CD4-positive, alpha-beta T cell (primary cell): ENCODE measurements at regions not wholly inside any gene's neighbourhood (a gene's known extent, or its start where the extent isn't known, plus 50 kb on each side); places are given as distances from the start of the nearest gene placed in this dataset.

ENCODE experiments used
- ATAC-seq: fragments of 200-7000 bp; cut with Tn5 transposase; one replicate; pipeline ENCODE4 v1.10.0; 2022; ENCODE audit warnings: mild to moderate bottlenecking; ENCODE audit not compliant: poor library complexity
- CTCF ChIA-PET: fragments of 350-600 bp; sonication (Branson Sonifier 250); formaldehyde crosslinking; loops from one replicate; lab custom pipeline; 2021; ENCODE audit warnings: antibody characterized with exemption, inconsistent platforms; lab: Charles Lee
- POLR2A ChIA-PET: fragments of 350-600 bp; sonication (Branson Sonifier 250); formaldehyde crosslinking; loops from one replicate; lab custom pipeline; 2021; ENCODE audit warnings: antibody characterized with exemption, inconsistent platforms; lab: Charles Lee
- DNase-seq, 14 experiments: peaks; one replicate each; pipeline ENCODE4 v3.0.0-alpha.2; 2013 to 2020; ENCODE audit warnings: mixed read lengths in 2 of 14
- H3K27ac ChIP-seq, 2 donors: one replicate each; pipeline versions ENCODE4 v1.5.1 to v1.7.0; 2013; ENCODE audit warnings: low read length in 2 of 2, low read depth in 1 of 2, mild to moderate bottlenecking in 1 of 2
- H3K27me3 ChIP-seq, 2 experiments: 1 replicate in 1 of 2; 2 replicates in 1 of 2; pipeline versions ENCODE4 v1.6.1 to v1.7.0; 2013; ENCODE audit warnings: low read length in 2 of 2, control low read depth in 1 of 2, mild to moderate bottlenecking in 1 of 2, moderate library complexity in 1 of 2; ENCODE audit not compliant: insufficient read depth in 2 of 2, control insufficient read depth in 1 of 2
- H3K36me3 ChIP-seq: one replicate; pipeline ENCODE4 v1.6.1; 2013; ENCODE audit warnings: low read length, control low read depth; ENCODE audit not compliant: insufficient read depth
- H3K4me1 ChIP-seq: one replicate; pipeline ENCODE4 v1.6.1; 2013; ENCODE audit warnings: low read length, control low read depth; ENCODE audit not compliant: insufficient read depth
- H3K4me3 ChIP-seq: one replicate; pipeline ENCODE4 v1.5.1; 2013; ENCODE audit warnings: mild to moderate bottlenecking, low read length, moderate library complexity
- H3K9me3 ChIP-seq, 2 experiments: 1 replicate in 1 of 2; 2 replicates in 1 of 2; pipeline versions ENCODE4 v1.6.1 to v1.7.0; 2013; ENCODE audit warnings: low read length in 2 of 2, mild to moderate bottlenecking in 2 of 2, control low read depth in 1 of 2, moderate library complexity in 1 of 2; ENCODE audit not compliant: control insufficient read depth in 1 of 2, insufficient read depth in 1 of 2
- H3K27ac Mint-ChIP-seq: one replicate; pipeline ENCODE4 v1.8.0; 2020; ENCODE audit warnings: mixed read lengths
- H3K27me3 Mint-ChIP-seq: one replicate; pipeline ENCODE4 v1.8.0; 2021; ENCODE audit warnings: mixed read lengths
- H3K36me3 Mint-ChIP-seq: one replicate; pipeline ENCODE4 v1.8.0; 2021; ENCODE audit warnings: low read depth, mixed read lengths
- H3K4me1 Mint-ChIP-seq: one replicate; pipeline ENCODE4 v1.8.0; 2021; ENCODE audit warnings: low read depth, mixed read lengths
- H3K4me3 Mint-ChIP-seq: one replicate; pipeline ENCODE4 v1.8.0; 2020; ENCODE audit warnings: mild to moderate bottlenecking, mixed read lengths
- H3K9me3 Mint-ChIP-seq: one replicate; pipeline ENCODE4 v1.8.0; 2020; ENCODE audit warnings: mixed read lengths
- CTCF ChIP-seq: fragments of 200-600 bp; IDR thresholded peaks from one replicate; pipeline ENCODE4 v1.8.0; 2022; ENCODE audit warnings: antibody characterized with exemption, mild to moderate bottlenecking
- intact Hi-C, 2 experiments: fragments of 100-400 bp; cut with DNase I in 1 of 2; cut with micrococcal nuclease in 1 of 2; formaldehyde crosslinking; loops; one replicate each; pipeline versions ENCODE4 v1.15.1 to v1.9.0; 2023 to 2025; cut with DNase I, micrococcal nuclease

- DNase-seq (no peak), ATAC-seq (no peak)
- H3K4me3 Mint-ChIP-seq, result no peak overlapping the region
- Histone ChIP-seq H3K27ac (peak overlapping the region in 1 of 2 donors; percentile 29), H3K4me1 (peaks cover 56% of the 10 kb centered on the region), H3K27me3 (no peaks in the 10 kb centered on the region), H3K4me3 (no peak overlapping the region), H3K36me3 (no peaks in the 10 kb centered on the region), H3K9me3 (no peaks in the 10 kb centered on the region)
- TF ChIP-seq CTCF, result no peak
- ChIA-PET POLR2A (no interaction called here), CTCF (no interaction called here)
- no peak overlapping the region for H3K27ac Mint-ChIP-seq
- no peaks in the 10 kb centered on the region for H3K36me3 Mint-ChIP-seq
- intact Hi-C loops, result no loop called here
- H3K4me1 Mint-ChIP-seq, result peaks cover 45% of the 10 kb centered on the region
- H3K9me3 Mint-ChIP-seq, result no peaks in the 10 kb centered on the region
- no peaks in the 10 kb centered on the region for H3K27me3 Mint-ChIP-seq
Observed at GRCh38 chr17:36672403-36672918, 71.1 kb downstream of the MRM1 start.

- H3K27ac ChIP-seq, result peak overlapping the region in 1 of 2 donors; percentile 29
- no peak overlapping the region for H3K4me3 ChIP-seq
- H3K4me1 ChIP-seq, result peaks cover 56% of the 10 kb centered on the region
- peaks cover 45% of the 10 kb centered on the region for H3K4me1 Mint-ChIP-seq
- no peaks in the 10 kb centered on the region for H3K9me3 ChIP-seq
- ChIA-PET POLR2A (no interaction called here), CTCF (no interaction called here)
- no peaks in the 10 kb centered on the region for H3K36me3 Mint-ChIP-seq
- no peak for ATAC-seq
- no peaks in the 10 kb centered on the region for H3K27me3 Mint-ChIP-seq
- H3K9me3 Mint-ChIP-seq, result no peaks in the 10 kb centered on the region
- no peak for TF ChIP-seq CTCF
- no peak overlapping the region for H3K4me3 Mint-ChIP-seq
- intact Hi-C loops, result no loop called here
- H3K36me3 ChIP-seq, result no peaks in the 10 kb centered on the region
- H3K27me3 ChIP-seq, result no peaks in the 10 kb centered on the region
- no peak for DNase-seq
- H3K27ac Mint-ChIP-seq, result peak overlapping the region; percentile 85
Observed at GRCh38 chr17:36673068-36673467, 71.7 kb downstream of the MRM1 start.

- peaks cover 56% of the 10 kb centered on the region for H3K4me1 ChIP-seq
- H3K4me3 ChIP-seq, result peak overlapping the region; percentile 20
- Mint-ChIP-seq H3K9me3 (no peaks in the 10 kb centered on the region), H3K27ac (peak overlapping the region; percentile 85), H3K4me3 (peak overlapping the region; percentile 76), H3K27me3 (no peaks in the 10 kb centered on the region), H3K36me3 (no peaks in the 10 kb centered on the region), H3K4me1 (peaks cover 45% of the 10 kb centered on the region)
- no peaks in the 10 kb centered on the region for H3K9me3 ChIP-seq
- H3K36me3 ChIP-seq, result no peaks in the 10 kb centered on the region
- POLR2A ChIA-PET, result no interaction called here
- H3K27ac ChIP-seq, result peak overlapping the region in 1 of 2 donors; percentile 41
- ATAC-seq (no peak), DNase-seq (peak in 1 of 14 experiments; percentile 41)
- CTCF ChIA-PET, result no interaction called here
- intact Hi-C loops, result no loop called here
- no peak for TF ChIP-seq CTCF
- no peaks in the 10 kb centered on the region for H3K27me3 ChIP-seq
Observed at GRCh38 chr17:36673637-36674277, 72.4 kb downstream of the MRM1 start.
